ENCODE measurements at regions not wholly inside any gene's neighbourhood (a gene's known extent, or its start where the extent isn't known, plus 50 kb on each side); places are given as distances from the start of the nearest gene placed in this dataset.

DNA sequence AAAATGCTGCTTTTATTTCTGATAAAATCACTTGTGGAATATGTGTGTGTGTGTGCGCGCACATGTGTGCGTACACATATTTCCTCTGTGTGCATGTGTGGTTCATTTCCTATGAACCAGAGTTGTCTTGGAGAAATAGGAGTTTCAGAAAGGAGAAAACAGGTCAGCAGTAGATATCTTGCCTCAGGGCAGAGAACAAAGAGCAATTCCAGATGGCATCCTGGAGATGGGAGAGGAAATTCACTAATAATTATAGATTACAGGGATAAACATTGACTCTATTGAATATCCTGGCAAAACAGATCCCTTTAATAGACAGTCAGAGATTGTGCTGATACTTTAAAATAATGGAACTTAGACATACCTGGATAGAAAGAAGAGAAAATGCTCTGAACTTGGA is 298.0 kb downstream of the TRIB2 start:
- DNase-seq (ENCODE audit: low read depth in 2 of 2), result no peak

- DNase-seq (ENCODE audit: low read depth in 2 of 2), result no peak
Measured at GRCh38 chr2:13015532-13016320, 299.0 kb downstream of the TRIB2 start.

GRCh38 chr2:13018490-13018889 is 301.8 kb downstream of the TRIB2 start:
- no peak for DNase-seq (ENCODE audit: low read depth in 2 of 2)

DNA sequence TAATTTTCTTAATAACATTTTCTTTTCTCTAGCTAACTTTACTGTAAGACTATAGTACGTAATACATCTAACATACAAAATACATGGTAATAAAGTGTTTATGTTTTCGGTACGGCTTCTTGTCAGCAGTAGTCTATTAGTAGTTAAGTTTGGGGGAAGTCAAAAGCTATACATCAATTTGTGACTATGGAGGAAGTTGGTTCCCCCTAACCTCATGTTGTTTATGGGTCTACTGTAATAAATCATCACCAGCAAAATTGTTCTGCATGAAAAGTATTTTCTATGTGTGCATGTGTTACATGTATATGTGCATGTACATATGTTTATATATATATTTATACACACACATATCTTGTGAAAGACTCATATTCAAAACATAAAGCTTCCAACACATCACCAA is 303.0 kb downstream of the TRIB2 start:
- no peak for DNase-seq (ENCODE audit: low read depth in 2 of 2)

DNA sequence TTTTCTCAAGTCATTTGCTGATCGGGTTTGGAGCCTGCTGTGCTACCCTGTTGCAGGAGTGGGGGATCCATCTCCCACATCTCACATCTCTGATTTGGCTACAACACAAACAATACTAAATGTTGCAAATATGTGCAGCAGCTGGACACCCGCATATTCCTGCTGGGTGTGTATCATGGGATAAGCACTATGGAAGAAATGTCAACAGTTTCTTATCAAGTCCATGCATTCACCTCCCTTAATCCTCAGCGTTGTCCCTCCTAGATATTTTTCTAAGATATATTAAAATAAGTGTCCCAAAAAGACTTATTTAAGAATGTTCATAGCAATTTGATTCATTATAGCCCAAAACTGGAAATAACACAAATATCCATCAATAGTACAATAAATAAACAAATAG is 303.7 kb downstream of the TRIB2 start:
- DNase-seq (ENCODE audit: low read depth in 2 of 2), result no peak

GRCh38 chr2:13021470-13021957 is 304.8 kb downstream of the TRIB2 start:
- DNase-seq (ENCODE audit: low read depth in 2 of 2), result no peak

GRCh38 chr2:13030606-13031005 is 313.9 kb downstream of the TRIB2 start:
- no peak for DNase-seq (ENCODE audit: low read depth in 2 of 2)

DNA sequence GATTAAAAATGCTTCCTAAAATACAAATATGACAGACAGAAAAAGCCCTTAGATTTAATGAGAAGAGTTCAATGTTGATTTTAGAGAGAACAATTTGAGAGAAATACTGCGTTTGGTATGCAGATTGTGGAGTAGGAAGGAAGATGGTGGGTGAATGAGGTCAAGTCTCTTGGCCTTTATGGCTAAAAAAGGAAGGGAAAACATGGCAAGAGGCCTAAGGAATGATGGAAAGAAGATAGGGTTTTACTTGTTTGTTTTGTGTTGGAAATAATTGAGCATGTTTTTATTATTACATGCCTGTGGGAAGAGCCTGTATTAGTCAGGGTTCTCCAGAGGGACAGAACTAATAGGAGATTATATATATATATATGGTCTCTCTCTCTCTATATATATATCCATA is 318.1 kb downstream of the TRIB2 start:
- no peak for DNase-seq (ENCODE audit: low read depth in 2 of 2)

- no peak for DNase-seq (ENCODE audit: low read depth in 2 of 2)
Measured at GRCh38 chr2:13035866-13036265, 319.1 kb downstream of the TRIB2 start.

- no peak for DNase-seq (ENCODE audit: low read depth in 2 of 2)
Measured at GRCh38 chr2:13040043-13040442, 323.3 kb downstream of the TRIB2 start.

DNA sequence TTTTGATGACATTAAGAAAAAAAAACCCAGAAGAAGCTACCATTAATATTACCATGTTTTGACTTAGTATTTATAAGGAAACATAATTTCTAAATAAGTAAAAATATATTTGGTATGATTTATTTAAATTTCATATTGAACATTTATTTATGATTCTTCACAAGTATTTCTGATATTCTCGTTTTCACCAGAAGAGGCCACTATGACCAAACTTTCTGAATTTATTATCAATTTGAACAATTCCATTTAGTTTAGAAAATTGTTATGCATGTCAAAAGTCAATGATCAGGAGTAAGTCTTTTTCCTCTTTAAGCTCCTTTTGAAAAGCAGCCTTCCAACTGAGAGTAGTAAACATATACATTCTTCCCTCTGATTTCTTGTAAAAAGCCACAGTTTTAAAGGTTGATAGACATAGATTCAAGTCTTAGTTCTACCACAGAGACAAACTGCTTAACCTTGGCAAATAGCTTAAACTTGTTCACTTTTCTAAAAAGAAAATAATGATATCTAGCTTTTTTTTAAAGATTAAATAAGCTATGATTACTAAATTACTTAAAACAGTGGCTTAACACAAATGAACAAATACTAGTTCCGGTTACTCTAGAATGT is 329.9 kb downstream of the TRIB2 start:
- DNase-seq (ENCODE audit: low read depth in 2 of 2), result no peak

DNA sequence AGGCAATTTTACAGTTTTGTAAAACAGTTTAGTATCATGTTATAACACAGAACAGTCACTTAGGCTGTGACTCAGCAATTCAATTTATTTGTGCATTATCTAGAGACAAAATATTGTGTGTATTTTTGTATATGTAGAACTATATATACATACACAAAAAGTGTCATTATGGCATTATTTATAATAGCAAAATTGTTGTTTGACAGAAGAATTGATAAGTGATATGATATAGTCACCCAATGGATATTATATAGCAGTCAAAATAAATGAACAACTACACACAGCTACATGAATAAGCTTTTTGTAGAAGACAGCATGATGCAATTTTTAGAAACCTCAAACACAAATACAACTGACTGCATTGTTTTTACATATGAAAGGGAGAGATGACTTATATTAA is 334.0 kb downstream of the TRIB2 start:
- DNase-seq (ENCODE audit: low read depth in 2 of 2), result no peak

DNA sequence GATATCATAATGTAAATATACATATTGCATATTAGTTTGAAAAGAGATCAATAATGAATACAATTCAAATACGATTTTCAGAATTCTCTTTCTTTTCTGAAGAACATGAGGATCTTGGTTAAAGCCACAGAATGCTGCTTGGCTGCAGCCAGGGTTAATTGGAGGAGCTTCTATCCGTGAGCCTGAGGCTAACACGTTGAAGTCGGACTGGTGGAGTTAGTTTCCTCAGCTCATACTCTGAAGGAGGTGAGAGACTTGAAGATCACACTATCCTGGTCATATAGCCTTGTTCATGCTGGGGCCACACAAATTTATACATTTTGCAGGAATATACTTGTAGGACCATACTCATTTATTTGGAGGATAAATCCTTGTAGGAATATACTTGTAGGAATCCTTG is 335.8 kb downstream of the TRIB2 start:
- DNase-seq (ENCODE audit: low read depth in 2 of 2), result no peak

- DNase-seq (ENCODE audit: low read depth in 2 of 2), result no peak
Measured at GRCh38 chr2:13056259-13056843, 339.6 kb downstream of the TRIB2 start.

GRCh38 chr2:13057671-13058070 is 340.9 kb downstream of the TRIB2 start:
- DNase-seq (ENCODE audit: low read depth in 2 of 2), result no peak

- DNase-seq (ENCODE audit: low read depth in 2 of 2), result no peak
Measured at GRCh38 chr2:13066676-13067075, 349.9 kb downstream of the TRIB2 start.

- DNase-seq (ENCODE audit: low read depth in 2 of 2), result no peak
Measured at GRCh38 chr2:13067508-13067907, 350.8 kb downstream of the TRIB2 start.

- DNase-seq (ENCODE audit: low read depth in 2 of 2), result no peak
Measured at GRCh38 chr2:13089971-13090370, 373.2 kb downstream of the TRIB2 start.

DNA sequence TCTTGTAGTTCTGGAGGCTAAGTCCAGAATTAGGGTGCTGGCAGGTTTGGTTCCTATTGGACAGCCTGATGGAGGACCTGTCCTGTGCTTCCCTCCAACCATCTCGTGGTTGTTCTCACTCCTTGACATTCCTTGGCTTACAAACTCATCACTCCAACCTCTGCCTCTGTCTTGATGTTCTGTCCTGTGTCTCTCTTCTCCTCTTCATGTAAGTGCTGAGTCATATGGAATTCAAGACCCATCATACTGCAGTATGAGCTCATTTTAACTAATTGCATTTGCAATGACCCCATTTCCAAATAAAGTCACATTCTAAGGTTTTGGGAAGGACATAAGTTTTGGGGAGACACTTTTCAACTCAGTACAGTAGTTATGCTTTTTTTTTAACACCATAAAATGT is 374.7 kb downstream of the TRIB2 start:
- DNase-seq (ENCODE audit: low read depth in 2 of 2), result no peak

DNA sequence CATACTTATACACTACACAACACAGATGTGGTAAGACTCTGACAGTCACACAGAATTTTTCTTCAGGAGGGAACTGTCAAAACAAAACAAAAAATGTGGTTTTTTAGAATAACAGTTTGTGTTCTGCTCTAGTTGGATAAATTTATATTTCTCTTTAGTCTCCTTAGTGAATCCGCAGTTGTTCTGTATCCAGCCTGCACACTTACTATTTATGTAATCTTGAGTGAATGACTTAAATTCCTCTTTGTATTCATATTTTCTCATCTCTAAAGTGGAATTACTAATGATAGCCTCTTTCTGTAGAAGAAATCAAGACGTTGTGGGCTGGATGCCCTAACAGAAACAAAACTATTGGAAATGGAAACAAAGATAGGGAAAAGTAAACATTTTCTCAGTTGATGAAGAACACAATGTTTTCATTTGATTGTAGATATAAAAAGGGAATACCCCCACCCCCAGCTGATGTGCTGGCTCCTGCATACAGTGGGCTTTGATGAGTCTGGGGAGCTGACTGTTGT is 375.2 kb downstream of the TRIB2 start:
- no peak for DNase-seq (ENCODE audit: low read depth in 2 of 2)

- no peak for DNase-seq (ENCODE audit: low read depth in 2 of 2)
Measured at GRCh38 chr2:13093416-13093991, 376.8 kb downstream of the TRIB2 start.

- DNase-seq (ENCODE audit: low read depth in 2 of 2), result no peak
Measured at GRCh38 chr2:13102397-13103063, 385.8 kb downstream of the TRIB2 start.

All from activated CD8-positive, alpha-beta memory T cell treated with anti-CD3 and anti-CD28 coated beads for 4 hours (primary cell).